CD14-positive monocyte (primary cell): ENCODE measurements at regions not wholly inside any gene's neighbourhood (a gene's known extent, or its start where the extent isn't known, plus 50 kb on each side); places are given as distances from the start of the nearest gene placed in this dataset. TPM values are rescaled to one million over a fixed set of nuclear protein-coding genes. Genes with fewer than 3 reads are reported as not detected.
"Not testable (repeated sequence)": the region's sequence is repeated elsewhere in the genome, so short reads cannot be mapped to it uniquely, and the experiment has no call there.

Experiments
- DNase-seq, 3 donors: peaks; one replicate each; pipeline ENCODE4 v3.0.0-alpha.2; 2011 to 2022
- H2AFZ ChIP-seq: 2 replicates; pipeline ENCODE4 v1.6.0; 2012; ENCODE audit warnings: mild to moderate bottlenecking, low read depth, low read length, inconsistent platforms; ENCODE audit not compliant: insufficient read depth, poor library complexity, severe bottlenecking
- H3K27ac ChIP-seq, 2 donors: 1 replicate in 1 of 2; 2 replicates in 1 of 2; pipeline ENCODE4 v1.5.1; 2012 to 2013; ENCODE audit warnings: low read length in 2 of 2, control low read depth in 1 of 2, inconsistent platforms in 1 of 2, low read depth in 1 of 2, mild to moderate bottlenecking in 1 of 2
- H3K27me3 ChIP-seq, 2 donors: one replicate each; pipeline versions ENCODE4 v1.6.0 to v1.6.1; 2011 to 2013; ENCODE audit warnings: low read length in 2 of 2; ENCODE audit not compliant: control insufficient read depth in 2 of 2, insufficient read depth in 2 of 2
- H3K36me3 ChIP-seq, 2 donors: replicated peaks in 1 of 2; 1 replicate in 1 of 2; 2 replicates in 1 of 2; pipeline versions ENCODE4 v1.5.1 to v1.6.1; 2012 to 2013; ENCODE audit warnings: low read length in 2 of 2, control low read depth in 1 of 2, inconsistent platforms in 1 of 2, mild to moderate bottlenecking in 1 of 2; ENCODE audit not compliant: insufficient read depth in 2 of 2, control insufficient read depth in 1 of 2
- H3K4me1 ChIP-seq, 2 donors: 1 replicate in 1 of 2; 2 replicates in 1 of 2; pipeline versions ENCODE4 v1.5.1 to v1.6.1; 2012 to 2013; ENCODE audit warnings: low read length in 2 of 2, control low read depth in 1 of 2, inconsistent platforms in 1 of 2, mild to moderate bottlenecking in 1 of 2, moderate library complexity in 1 of 2; ENCODE audit not compliant: insufficient read depth in 2 of 2, control insufficient read depth in 1 of 2
- H3K4me2 ChIP-seq: replicated peaks from 2 replicates; pipeline ENCODE3; 2012; ENCODE audit warnings: low read length, moderate library complexity, mild to moderate bottlenecking; ENCODE audit not compliant: poor library complexity, severe bottlenecking; ENCODE audit errors: extremely low read depth
- H3K4me3 ChIP-seq, 3 experiments: fragments of 200-600 bp in 1 of 3; sonication (generic) in 1 of 3; replicated peaks in 1 of 3; 1 replicate in 2 of 3; 2 replicates in 1 of 3; pipeline ENCODE4 v1.5.1; 2011 to 2013; ENCODE audit warnings: low read length in 3 of 3, mild to moderate bottlenecking in 3 of 3, control low read depth in 2 of 3, low read depth in 2 of 3, inconsistent platforms in 1 of 3, moderate library complexity in 1 of 3
- H3K79me2 ChIP-seq: 2 replicates; pipeline ENCODE4 v1.6.0; 2012; ENCODE audit warnings: mild to moderate bottlenecking, control low read depth, inconsistent platforms, low read length, moderate library complexity; ENCODE audit not compliant: insufficient read depth
- H3K9ac ChIP-seq: 2 replicates; pipeline ENCODE4 v1.6.0; 2017; ENCODE audit warnings: low read length, mild to moderate bottlenecking; ENCODE audit not compliant: insufficient read depth, poor library complexity, severe bottlenecking
- H3K9me3 ChIP-seq, 2 donors: replicated peaks in 1 of 2; 1 replicate in 1 of 2; 2 replicates in 1 of 2; pipeline versions ENCODE4 v1.5.1 to v1.6.1; 2012 to 2013; ENCODE audit warnings: low read length in 2 of 2, control low read depth in 1 of 2; ENCODE audit not compliant: control insufficient read depth in 1 of 2, insufficient read depth in 1 of 2
- H4K20me1 ChIP-seq: 2 replicates; pipeline ENCODE4 v1.6.0; 2012; ENCODE audit warnings: mild to moderate bottlenecking, low read length, control low read depth, moderate library complexity; ENCODE audit not compliant: insufficient read depth
- H3K27ac Mint-ChIP-seq, 7 donors: one replicate each; pipeline ENCODE4 v1.8.0; 2020; ENCODE audit warnings: mild to moderate bottlenecking in 7 of 7, mixed read lengths in 7 of 7, moderate library complexity in 6 of 7, inconsistent platforms in 2 of 7
- H3K27me3 Mint-ChIP-seq, 3 donors: one replicate each; pipeline ENCODE4 v1.8.0; 2021 to 2022; ENCODE audit warnings: low read depth in 3 of 3, mild to moderate bottlenecking in 3 of 3, mixed read lengths in 3 of 3, moderate library complexity in 3 of 3, inconsistent platforms in 1 of 3
- H3K36me3 Mint-ChIP-seq, 2 donors: one replicate each; pipeline ENCODE4 v1.8.0; 2020; ENCODE audit warnings: mixed read lengths in 2 of 2, inconsistent platforms in 1 of 2, mild to moderate bottlenecking in 1 of 2
- H3K4me1 Mint-ChIP-seq: one replicate; pipeline ENCODE4 v1.8.0; 2020; ENCODE audit warnings: mild to moderate bottlenecking, mixed read lengths
- H3K4me3 Mint-ChIP-seq, 2 donors: one replicate each; pipeline ENCODE4 v1.8.0; 2020; ENCODE audit warnings: mild to moderate bottlenecking in 2 of 2, mixed read lengths in 2 of 2, moderate library complexity in 1 of 2
- H3K9me3 Mint-ChIP-seq, 7 donors: one replicate each; pipeline ENCODE4 v1.8.0; 2020 to 2022; ENCODE audit warnings: mixed read lengths in 7 of 7, mild to moderate bottlenecking in 6 of 7, moderate library complexity in 6 of 7, inconsistent platforms in 2 of 7
- WGBS: methylation state at CpG from one replicate; pipeline ENCODE4 v1.1.5; 2013; ENCODE audit warnings: missing lambda C conversion rate; ENCODE audit not compliant: insufficient coverage; 5-methylcytosine and 5-hydroxymethylcytosine counted together
- intact Hi-C, 2 donors: fragments of 100-400 bp; cut with micrococcal nuclease; formaldehyde crosslinking; loops; one replicate each; pipeline versions ENCODE4 v1.15.0 to v1.15.1; 2023
- small RNA-seq: library from RNA; depleted of rRNA; stranded (forward); fragments of <200 nt; gene quantifications from one replicate; pipeline ENCODE3, GENCODE V24; 2012; ENCODE audit warnings: low read depth; ENCODE audit not compliant: insufficient read length
- TF ChIP-seq, protein P1 (sequence below): fragments of 200-600 bp; IDR thresholded peaks from one replicate; pipeline ENCODE4 v1.8.0; 2022; ENCODE audit warnings: antibody characterized with exemption, mild to moderate bottlenecking

DNA sequence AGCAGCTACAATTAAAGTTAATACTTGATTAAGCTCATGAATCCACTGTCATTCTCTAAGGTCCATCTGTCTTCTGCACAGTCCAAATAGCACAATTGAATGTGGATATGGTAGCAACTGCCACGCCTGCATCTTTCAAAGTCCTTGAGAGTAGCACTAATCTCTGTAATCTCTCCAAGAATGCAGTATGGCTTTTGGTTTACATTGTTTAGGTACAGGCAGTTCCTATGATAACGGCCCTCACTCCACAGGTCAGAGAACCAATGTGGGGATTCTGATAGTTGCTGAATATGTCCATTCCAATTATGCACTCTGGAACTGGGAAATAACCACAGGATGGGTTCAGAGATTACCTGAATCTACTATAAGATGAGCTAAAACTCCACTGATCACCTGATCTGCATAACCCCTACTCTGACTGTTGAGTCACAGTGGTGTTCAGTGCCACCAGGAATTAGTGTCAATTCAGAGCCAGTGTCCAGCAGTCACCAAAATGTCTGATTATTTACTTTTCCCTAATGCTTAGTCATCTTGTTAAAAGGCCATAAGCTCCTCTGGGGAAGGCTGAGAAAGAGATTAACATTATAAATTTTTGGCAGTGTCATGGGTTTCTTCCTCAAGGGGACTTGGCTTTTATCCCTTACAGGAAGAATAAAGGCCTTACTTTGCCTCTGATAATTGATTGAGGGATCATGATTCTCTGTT, 175.5 kb downstream of the GOLGA8K start:
- no CpG with 5 or more reads among the region's 2 CpGs for WGBS
- H4K20me1 ChIP-seq, H3K4me1 Mint-ChIP-seq, H3K27ac ChIP-seq, H3K4me1 ChIP-seq, DNase-seq, H3K4me3 ChIP-seq, H3K36me3 ChIP-seq, H3K27me3 ChIP-seq, H3K79me2 ChIP-seq, H3K4me2 ChIP-seq, H3K9ac ChIP-seq, H3K9me3 ChIP-seq, H3K27ac Mint-ChIP-seq, H3K4me3 Mint-ChIP-seq, intact Hi-C loops, H3K9me3 Mint-ChIP-seq, H2AFZ ChIP-seq, H3K36me3 Mint-ChIP-seq, H3K27me3 Mint-ChIP-seq: not testable (repeated sequence)

DNA sequence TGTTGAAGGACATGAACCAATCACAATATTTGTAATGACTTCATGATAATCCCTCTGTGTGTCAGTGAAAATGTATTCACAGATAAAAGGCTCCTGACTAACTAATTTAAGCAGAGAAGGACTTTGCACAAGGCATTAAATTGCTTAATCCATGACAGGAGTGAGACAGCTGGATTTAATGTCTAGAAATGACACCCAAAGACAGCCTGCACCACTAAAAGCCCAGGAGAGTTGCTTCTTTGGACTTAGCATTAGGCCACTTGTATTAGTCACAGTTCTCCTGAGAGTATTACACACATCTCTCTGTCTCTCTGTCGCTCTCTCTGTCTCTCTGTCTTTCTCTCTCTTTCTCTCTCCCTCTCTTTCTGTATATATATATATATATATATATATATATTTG, 180.4 kb downstream of the GOLGA8K start:
- Histone ChIP-seq H3K36me3 (no peaks in the 10 kb centered on the region), H3K9me3 (peaks cover 3 to 8% of the 10 kb centered on the region in 2 donors), H3K27ac (no peak overlapping the region), H3K4me2 (no peak overlapping the region), H3K9ac (no peak overlapping the region), H3K4me1 (no peaks in the 10 kb centered on the region), H4K20me1 (no peaks in the 10 kb centered on the region), H3K27me3 (no peaks in the 10 kb centered on the region), H3K4me3 (no peak overlapping the region), H3K79me2 (no peaks in the 10 kb centered on the region), H2AFZ (no peak overlapping the region)
- Mint-ChIP-seq H3K27ac (no peak overlapping the region), H3K4me1 (no peaks in the 10 kb centered on the region), H3K4me3 (no peak overlapping the region), H3K36me3 (no peaks in the 10 kb centered on the region), H3K9me3 (peaks cover 3 to 22% (median 8%) of the 10 kb centered on the region in 7 donors), H3K27me3 (no peaks in the 10 kb centered on the region)
- TF ChIP-seq, protein P1, sequence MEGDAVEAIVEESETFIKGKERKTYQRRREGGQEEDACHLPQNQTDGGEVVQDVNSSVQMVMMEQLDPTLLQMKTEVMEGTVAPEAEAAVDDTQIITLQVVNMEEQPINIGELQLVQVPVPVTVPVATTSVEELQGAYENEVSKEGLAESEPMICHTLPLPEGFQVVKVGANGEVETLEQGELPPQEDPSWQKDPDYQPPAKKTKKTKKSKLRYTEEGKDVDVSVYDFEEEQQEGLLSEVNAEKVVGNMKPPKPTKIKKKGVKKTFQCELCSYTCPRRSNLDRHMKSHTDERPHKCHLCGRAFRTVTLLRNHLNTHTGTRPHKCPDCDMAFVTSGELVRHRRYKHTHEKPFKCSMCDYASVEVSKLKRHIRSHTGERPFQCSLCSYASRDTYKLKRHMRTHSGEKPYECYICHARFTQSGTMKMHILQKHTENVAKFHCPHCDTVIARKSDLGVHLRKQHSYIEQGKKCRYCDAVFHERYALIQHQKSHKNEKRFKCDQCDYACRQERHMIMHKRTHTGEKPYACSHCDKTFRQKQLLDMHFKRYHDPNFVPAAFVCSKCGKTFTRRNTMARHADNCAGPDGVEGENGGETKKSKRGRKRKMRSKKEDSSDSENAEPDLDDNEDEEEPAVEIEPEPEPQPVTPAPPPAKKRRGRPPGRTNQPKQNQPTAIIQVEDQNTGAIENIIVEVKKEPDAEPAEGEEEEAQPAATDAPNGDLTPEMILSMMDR: no peak
- intact Hi-C loops: no loop called here
- no CpG with 5 or more reads among the region's 1 CpG for WGBS
- no peak for DNase-seq

Small RNAs in the stretch of these regions (small RNA-seq; reads per million reads assigned to genes)
- not detected for gene RNU6-18P
